GM21723 (cell line): ENCODE measurements at regions not wholly inside any gene's neighbourhood (a gene's known extent, or its start where the extent isn't known, plus 50 kb on each side); places are given as distances from the start of the nearest gene placed in this dataset.

Experiments used
- ATAC-seq: cut with Tn5 transposase; IDR thresholded peaks from one replicate; pipeline ENCODE4 v1.9.1; 2021; ENCODE audit warnings: mild to moderate bottlenecking, moderate library complexity; ENCODE audit not compliant: unreplicated experiment

GRCh38 chr2:2523461-2524347, 192.6 kb upstream of the MYT1L start:
- no peak for ATAC-seq

- ATAC-seq: no peak
These were observed 189.3 kb upstream of the MYT1L start for GRCh38 chr2:2520401-2520811.

GRCh38 chr2:2519381-2519780, 188.3 kb upstream of the MYT1L start:
- no peak for ATAC-seq

- ATAC-seq: no peak
These were observed 186.3 kb upstream of the MYT1L start for GRCh38 chr2:2517399-2517798.

GRCh38 chr2:2516386-2516785, 185.3 kb upstream of the MYT1L start:
- ATAC-seq: no peak

GRCh38 chr2:2512931-2513330, 181.9 kb upstream of the MYT1L start:
- ATAC-seq: no peak

- no peak for ATAC-seq
These were observed 176.4 kb upstream of the MYT1L start for GRCh38 chr2:2507417-2507997.

- no peak for ATAC-seq
These were observed 175.5 kb upstream of the MYT1L start for GRCh38 chr2:2506536-2506935.

GRCh38 chr2:2505604-2506003, 174.5 kb upstream of the MYT1L start:
- no peak for ATAC-seq

GRCh38 chr2:2503864-2504418, 172.9 kb upstream of the MYT1L start:
- ATAC-seq: no peak

- no peak for ATAC-seq
These were observed 171.1 kb upstream of the MYT1L start for GRCh38 chr2:2502201-2502549.

GRCh38 chr2:2501454-2502200, 170.6 kb upstream of the MYT1L start:
- no peak for ATAC-seq

- ATAC-seq: no peak
These were observed 164.5 kb upstream of the MYT1L start for GRCh38 chr2:2495606-2496005.

GRCh38 chr2:2493496-2493895, 162.4 kb upstream of the MYT1L start:
- ATAC-seq: no peak

GRCh38 chr2:2492800-2493199, 161.7 kb upstream of the MYT1L start:
- ATAC-seq: no peak

- no peak for ATAC-seq
These were observed 160.9 kb upstream of the MYT1L start for GRCh38 chr2:2491964-2492363.

GRCh38 chr2:2484301-2484700, 153.2 kb upstream of the MYT1L start:
- ATAC-seq: no peak

GRCh38 chr2:2482851-2483250, 151.8 kb upstream of the MYT1L start:
- no peak for ATAC-seq

GRCh38 chr2:2472881-2473280, 141.8 kb upstream of the MYT1L start:
- no peak for ATAC-seq

GRCh38 chr2:2472044-2472443, 141.0 kb upstream of the MYT1L start:
- no peak for ATAC-seq

- ATAC-seq: no peak
These were observed 135.5 kb upstream of the MYT1L start for GRCh38 chr2:2466534-2466933.

- no peak for ATAC-seq
These were observed 133.6 kb upstream of the MYT1L start for GRCh38 chr2:2464643-2465042.
